Keratinocyte (primary cell): ENCODE measurements at regions not wholly inside any gene's neighbourhood (a gene's known extent, or its start where the extent isn't known, plus 50 kb on each side); places are given as distances from the start of the nearest gene placed in this dataset.

Experiments used
- DNase-seq: peaks from one replicate; pipeline ENCODE4 v3.0.0-alpha.2; 2011; ENCODE audit warnings: low read depth, missing footprints, low spot score
- FAIRE-seq: peaks from 2 replicates; lab custom pipeline; 2011; peaks lifted over from hg19 to GRCh38; lab: Jason Lieb, UNC
- H2AFZ ChIP-seq: 2 replicates; pipeline ENCODE4 v1.6.0; 2012; ENCODE audit warnings: low read length, control low read depth, inconsistent platforms; ENCODE audit not compliant: control insufficient read depth
- H3K27ac ChIP-seq: 2 replicates; pipeline ENCODE4 v1.5.1; 2011; ENCODE audit warnings: low read length; ENCODE audit not compliant: control insufficient read depth, insufficient read depth
- H3K27me3 ChIP-seq: 3 replicates; pipeline ENCODE4 v1.6.0; 2011; ENCODE audit warnings: low read length; ENCODE audit not compliant: control insufficient read depth, insufficient read depth; ENCODE audit errors: extremely low read depth
- H3K36me3 ChIP-seq, 2 experiments: 2 replicates in 1 of 2; 3 replicates in 1 of 2; pipeline ENCODE4 v1.5.1; 2011; ENCODE audit warnings: low read length in 2 of 2, mild to moderate bottlenecking in 1 of 2; ENCODE audit not compliant: control insufficient read depth in 2 of 2, insufficient read depth in 2 of 2; ENCODE audit errors: extremely low read depth in 1 of 2
- H3K4me1 ChIP-seq: 3 replicates; pipeline ENCODE4 v1.5.1; 2011; ENCODE audit warnings: low read length; ENCODE audit not compliant: control insufficient read depth, insufficient read depth; ENCODE audit errors: extremely low read depth
- H3K4me2 ChIP-seq: 3 replicates; pipeline ENCODE4 v1.6.0; 2011; ENCODE audit warnings: low read depth, low read length; ENCODE audit not compliant: control insufficient read depth, insufficient read depth; ENCODE audit errors: extremely low read depth
- H3K4me3 ChIP-seq, 3 experiments: fragments of 200-600 bp in 1 of 3; sonication (generic) in 1 of 3; 2 replicates in 2 of 3; 3 replicates in 1 of 3; pipeline ENCODE4 v1.5.1; 2011 to 2016; ENCODE audit warnings: low read length in 3 of 3, mild to moderate bottlenecking in 3 of 3, control low read depth in 2 of 3, inconsistent platforms in 1 of 3, low read depth in 1 of 3, mixed read lengths in 1 of 3, mixed run types in 1 of 3, moderate library complexity in 1 of 3; ENCODE audit not compliant: control insufficient read depth in 2 of 3, insufficient read depth in 2 of 3; ENCODE audit errors: extremely low read depth in 1 of 3
- H3K79me2 ChIP-seq: 2 replicates; pipeline ENCODE4 v1.6.0; 2012; ENCODE audit warnings: low read length; ENCODE audit not compliant: control insufficient read depth, insufficient read depth
- H3K9ac ChIP-seq: 3 replicates; pipeline ENCODE4 v1.6.0; 2011; ENCODE audit warnings: low read length; ENCODE audit not compliant: control insufficient read depth, insufficient read depth; ENCODE audit errors: extremely low read depth
- H3K9me1 ChIP-seq: 3 replicates; pipeline ENCODE4 v1.6.0; 2011; ENCODE audit warnings: low read length; ENCODE audit not compliant: control insufficient read depth, insufficient read depth; ENCODE audit errors: extremely low read depth
- H3K9me3 ChIP-seq: 2 replicates; pipeline ENCODE4 v1.5.1; 2012; ENCODE audit warnings: low read depth, low read length; ENCODE audit not compliant: control insufficient read depth
- H4K20me1 ChIP-seq: 3 replicates; pipeline ENCODE4 v1.6.0; 2011; ENCODE audit warnings: low read length; ENCODE audit not compliant: control insufficient read depth, insufficient read depth; ENCODE audit errors: extremely low read depth
- CTCF ChIP-seq, 3 experiments: IDR thresholded peaks in 1 of 3; conservative IDR thresholded peaks in 1 of 3; optimal IDR thresholded peaks in 1 of 3; 2 replicates in 2 of 3; 3 replicates in 1 of 3; pipeline versions ENCODE3 to v1.5.1; 2011; ENCODE audit warnings: low read length in 3 of 3, mild to moderate bottlenecking in 3 of 3, moderate library complexity in 2 of 3, control low read depth in 1 of 3, inconsistent platforms in 1 of 3; ENCODE audit not compliant: insufficient read depth in 2 of 3; ENCODE audit errors: extremely low read depth in 1 of 3
- EZH2 ChIP-seq: IDR thresholded peaks from one replicate; pipeline ENCODE4 v1.6.1; 2012; ENCODE audit warnings: inconsistent platforms, mild to moderate bottlenecking, low read length, moderate library complexity
- dilution Hi-C: fragments of 300-500 bp; cut with MboI; formaldehyde crosslinking; loops from one replicate; pipeline ENCODE4 v1.7.0; 2020; ENCODE audit warnings: low sequenced_read_pairs; ENCODE audit not compliant: extremely low pct_ligation_motif_present

- no peaks in the 10 kb centered on the region for H3K27me3 ChIP-seq
- no peaks in the 10 kb centered on the region for H3K9me3 ChIP-seq
- FAIRE-seq: no peak
- no peaks in the 10 kb centered on the region for H3K4me1 ChIP-seq
- dilution Hi-C loops: no loop called here
- no peak for DNase-seq
- no peak overlapping the region for H3K4me2 ChIP-seq
- no peaks in the 10 kb centered on the region for H4K20me1 ChIP-seq
- H3K9me1 ChIP-seq: no peaks in the 10 kb centered on the region
- TF ChIP-seq EZH2 (no peak), CTCF (optimal IDR thresholded peaks at IDR 0.05 in 1 of 3, IDR thresholded peaks at IDR 0.05 in 1 of 3, conservative IDR thresholded peaks at IDR 0.05 in 1 of 3; ENCODE audit: extremely low read depth in 1 of 3, insufficient read depth in 2 of 3, low read length in 3 of 3) (no peak)
- no peak overlapping the region for H2AFZ ChIP-seq
- H3K36me3 ChIP-seq: no peaks in the 10 kb centered on the region
- no peaks in the 10 kb centered on the region for H3K79me2 ChIP-seq
- no peak overlapping the region for H3K9ac ChIP-seq
- H3K27ac ChIP-seq: no peak overlapping the region
- H3K4me3 ChIP-seq: no peak overlapping the region
Measured at GRCh38 chr20:24194143-24194542, 205.6 kb upstream of the GGTLC1 start.

- H3K9me1 ChIP-seq: no peaks in the 10 kb centered on the region
- no peaks in the 10 kb centered on the region for H3K79me2 ChIP-seq
- dilution Hi-C loops: no loop called here
- H3K9ac ChIP-seq: no peak overlapping the region
- TF ChIP-seq CTCF (optimal IDR thresholded peaks at IDR 0.05 in 1 of 3, IDR thresholded peaks at IDR 0.05 in 1 of 3, conservative IDR thresholded peaks at IDR 0.05 in 1 of 3; ENCODE audit: extremely low read depth in 1 of 3, insufficient read depth in 2 of 3, low read length in 3 of 3): no peak
- no peak for TF ChIP-seq EZH2
- H3K4me3 ChIP-seq: no peak overlapping the region
- no peak overlapping the region for H2AFZ ChIP-seq
- H3K27me3 ChIP-seq: no peaks in the 10 kb centered on the region
- H3K9me3 ChIP-seq: no peaks in the 10 kb centered on the region
- H3K27ac ChIP-seq: no peak overlapping the region
- H4K20me1 ChIP-seq: no peaks in the 10 kb centered on the region
- H3K4me2 ChIP-seq: no peak overlapping the region
- no peaks in the 10 kb centered on the region for H3K4me1 ChIP-seq
- DNase-seq: no peak
- no peak for FAIRE-seq
- H3K36me3 ChIP-seq: no peaks in the 10 kb centered on the region
Measured at GRCh38 chr20:24190905-24191304, 202.3 kb upstream of the GGTLC1 start.
